Skeletal muscle tissue (tissue), 3 donors: ENCODE measurements at regions not wholly inside any gene's neighbourhood (a gene's known extent, or its start where the extent isn't known, plus 50 kb on each side); places are given as distances from the start of the nearest gene placed in this dataset.
A peak's percentile ranks its signal among the peaks of the same experiment; 100 is the strongest.

ENCODE experiments used
- H3K27ac ChIP-seq: one replicate; pipeline ENCODE4 v1.7.0; 2013; ENCODE audit warnings: mild to moderate bottlenecking, low read depth, low read length, inconsistent platforms
- H3K27me3 ChIP-seq, 3 donors: one replicate each; pipeline ENCODE4 v1.7.0; 2013; ENCODE audit warnings: low read length in 3 of 3; ENCODE audit not compliant: control insufficient read depth in 3 of 3, insufficient read depth in 3 of 3
- H3K36me3 ChIP-seq, 3 donors: one replicate each; pipeline ENCODE4 v1.7.0; 2013; ENCODE audit warnings: low read length in 3 of 3; ENCODE audit not compliant: control insufficient read depth in 3 of 3, insufficient read depth in 3 of 3
- H3K4me1 ChIP-seq, 3 donors: one replicate each; pipeline ENCODE4 v1.7.0; 2013; ENCODE audit warnings: low read length in 3 of 3, mild to moderate bottlenecking in 3 of 3; ENCODE audit not compliant: control insufficient read depth in 3 of 3, insufficient read depth in 3 of 3
- H3K4me3 ChIP-seq, 3 donors: one replicate each; pipeline ENCODE4 v1.7.0; 2013; ENCODE audit warnings: low read length in 3 of 3
- H3K9ac ChIP-seq, 3 donors: one replicate each; pipeline ENCODE4 v1.7.0; 2013; ENCODE audit warnings: low read length in 3 of 3, mild to moderate bottlenecking in 3 of 3, moderate library complexity in 2 of 3, low read depth in 1 of 3
- H3K9me3 ChIP-seq, 3 donors: one replicate each; pipeline ENCODE4 v1.7.0; 2013; ENCODE audit warnings: low read length in 3 of 3; ENCODE audit not compliant: control insufficient read depth in 3 of 3
- donor health status: Osteomylitis.

- Histone ChIP-seq H3K4me3 (no peak overlapping the region), H3K36me3 (no peaks in the 10 kb centered on the region), H3K9ac (no peak overlapping the region), H3K4me1 (no peaks in the 10 kb centered on the region), H3K27ac (no peak overlapping the region), H3K27me3 (no peaks in the 10 kb centered on the region), H3K9me3 (no peaks in the 10 kb centered on the region)
Observed at GRCh38 chr12:77642246-77642645, 188.4 kb upstream of the NAV3 start.

GRCh38 chr12:77640356-77640755 is 190.3 kb upstream of the NAV3 start:
- Histone ChIP-seq H3K4me1 (no peaks in the 10 kb centered on the region), H3K4me3 (no peak overlapping the region), H3K9ac (no peak overlapping the region), H3K36me3 (no peaks in the 10 kb centered on the region), H3K9me3 (no peaks in the 10 kb centered on the region), H3K27ac (no peak overlapping the region), H3K27me3 (no peaks in the 10 kb centered on the region)

- H3K9ac ChIP-seq = no peak overlapping the region
- H3K4me3 ChIP-seq = no peak overlapping the region
- H3K36me3 ChIP-seq = no peaks in the 10 kb centered on the region
- no peaks in the 10 kb centered on the region for H3K9me3 ChIP-seq
- H3K4me1 ChIP-seq = no peaks in the 10 kb centered on the region
- no peaks in the 10 kb centered on the region for H3K27me3 ChIP-seq
- no peak overlapping the region for H3K27ac ChIP-seq
Observed at GRCh38 chr12:77630790-77631445, 199.8 kb upstream of the NAV3 start.

GRCh38 chr12:77630344-77630743 is 200.3 kb upstream of the NAV3 start:
- Histone ChIP-seq H3K4me3 (no peak overlapping the region), H3K9me3 (no peaks in the 10 kb centered on the region), H3K27ac (no peak overlapping the region), H3K4me1 (no peaks in the 10 kb centered on the region), H3K27me3 (no peaks in the 10 kb centered on the region), H3K9ac (no peak overlapping the region), H3K36me3 (no peaks in the 10 kb centered on the region)

DNA sequence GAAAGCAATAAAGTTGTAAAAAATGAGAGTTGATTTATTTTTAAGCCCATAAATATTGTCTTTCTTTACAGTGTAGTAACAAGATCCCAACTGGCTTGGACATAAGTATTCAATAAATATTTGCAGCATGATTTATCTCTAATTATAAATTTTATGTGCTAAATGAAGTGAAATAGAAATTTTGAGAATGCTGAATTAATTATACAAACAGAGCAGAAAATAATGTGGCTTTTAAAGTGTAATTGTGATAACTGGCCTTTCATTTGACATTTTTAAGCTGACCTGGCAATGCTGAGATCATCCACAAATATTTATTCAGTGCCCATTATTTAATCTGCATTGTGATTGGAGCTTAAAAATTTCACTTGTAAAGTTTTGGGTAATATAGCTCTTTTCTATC is 201.6 kb upstream of the NAV3 start:
- Histone ChIP-seq H3K9ac (no peak overlapping the region), H3K4me1 (no peaks in the 10 kb centered on the region), H3K4me3 (no peak overlapping the region), H3K9me3 (no peaks in the 10 kb centered on the region), H3K36me3 (no peaks in the 10 kb centered on the region), H3K27ac (no peak overlapping the region), H3K27me3 (no peaks in the 10 kb centered on the region)

- Histone ChIP-seq H3K36me3 (no peaks in the 10 kb centered on the region), H3K4me3 (no peak overlapping the region), H3K9ac (no peak overlapping the region), H3K27ac (no peak overlapping the region), H3K4me1 (no peaks in the 10 kb centered on the region), H3K9me3 (no peaks in the 10 kb centered on the region), H3K27me3 (no peaks in the 10 kb centered on the region)
Observed at GRCh38 chr12:77625441-77625840, 205.3 kb upstream of the NAV3 start.

- H3K4me1 ChIP-seq = no peaks in the 10 kb centered on the region
- peaks cover 0 to 3% (median 0%) of the 10 kb centered on the region in 3 donors for H3K9me3 ChIP-seq
- no peak overlapping the region for H3K4me3 ChIP-seq
- no peaks in the 10 kb centered on the region for H3K36me3 ChIP-seq
- no peak overlapping the region for H3K27ac ChIP-seq
- H3K9ac ChIP-seq = no peak overlapping the region
- no peaks in the 10 kb centered on the region for H3K27me3 ChIP-seq
Observed at GRCh38 chr12:77619425-77619824, 211.3 kb upstream of the NAV3 start.

- H3K4me1 ChIP-seq = no peaks in the 10 kb centered on the region
- no peaks in the 10 kb centered on the region for H3K27me3 ChIP-seq
- no peaks in the 10 kb centered on the region for H3K36me3 ChIP-seq
- peaks cover 0 to 3% (median 0%) of the 10 kb centered on the region in 3 donors for H3K9me3 ChIP-seq
- H3K4me3 ChIP-seq = peak overlapping the region in 1 of 3 donors; percentile 12
- H3K27ac ChIP-seq = no peak overlapping the region
- no peak overlapping the region for H3K9ac ChIP-seq
Observed at GRCh38 chr12:77617818-77618217, 212.9 kb upstream of the NAV3 start.

GRCh38 chr12:77615332-77615731 is 215.4 kb upstream of the NAV3 start:
- H3K9me3 ChIP-seq = peaks cover 0 to 3% (median 0%) of the 10 kb centered on the region in 3 donors
- no peaks in the 10 kb centered on the region for H3K36me3 ChIP-seq
- H3K27ac ChIP-seq = no peak overlapping the region
- H3K27me3 ChIP-seq = no peaks in the 10 kb centered on the region
- H3K4me3 ChIP-seq = no peak overlapping the region
- H3K9ac ChIP-seq = no peak overlapping the region
- H3K4me1 ChIP-seq = no peaks in the 10 kb centered on the region

DNA sequence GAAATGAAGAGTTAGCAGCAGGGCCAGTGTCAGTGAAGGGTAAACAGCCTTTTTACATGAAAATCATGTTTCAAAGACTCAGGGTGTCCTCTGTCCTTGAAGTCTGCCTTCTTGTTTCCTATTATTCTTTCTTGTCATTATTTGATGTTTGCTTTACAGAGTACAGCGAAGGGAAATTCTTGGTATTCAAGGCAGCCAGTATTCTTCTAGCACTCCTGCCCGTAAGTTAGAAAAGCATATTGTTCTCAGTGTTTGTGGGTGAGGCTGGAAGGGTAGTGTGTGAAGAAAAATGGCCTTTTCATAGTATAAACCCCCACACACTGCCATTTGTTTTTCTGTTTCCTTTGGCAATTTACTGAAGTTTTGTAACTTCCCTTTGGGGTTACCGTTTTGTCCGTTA is 217.3 kb upstream of the NAV3 start:
- H3K27me3 ChIP-seq = no peaks in the 10 kb centered on the region
- peaks cover 0 to 3% (median 0%) of the 10 kb centered on the region in 3 donors for H3K9me3 ChIP-seq
- H3K27ac ChIP-seq = no peak overlapping the region
- no peak overlapping the region for H3K4me3 ChIP-seq
- H3K9ac ChIP-seq = no peak overlapping the region
- H3K4me1 ChIP-seq = no peaks in the 10 kb centered on the region
- H3K36me3 ChIP-seq = no peaks in the 10 kb centered on the region
